Vagina (tissue), 2 donors: ENCODE measurements at regions not wholly inside any gene's neighbourhood (a gene's known extent, or its start where the extent isn't known, plus 50 kb on each side); places are given as distances from the start of the nearest gene placed in this dataset.

Experiments used
- POLR2A ChIP-seq, 2 donors: fragments of 450-650 bp; IDR thresholded peaks; one replicate each; pipeline ENCODE4 v1.6.1; 2017; ENCODE audit warnings: antibody characterized with exemption in 2 of 2, mild to moderate bottlenecking in 2 of 2, moderate library complexity in 2 of 2
- TF ChIP-seq, protein P1 (sequence below), 3 experiments: fragments of 450-650 bp in 2 of 3; fragments of 200-600 bp in 1 of 3; sonication (generic) in 1 of 3; IDR thresholded peaks; one replicate each; pipeline ENCODE4 v1.5.1; 2017 to 2019; ENCODE audit warnings: antibody characterized with exemption in 3 of 3, mild to moderate bottlenecking in 2 of 3, moderate library complexity in 2 of 3

DNA sequence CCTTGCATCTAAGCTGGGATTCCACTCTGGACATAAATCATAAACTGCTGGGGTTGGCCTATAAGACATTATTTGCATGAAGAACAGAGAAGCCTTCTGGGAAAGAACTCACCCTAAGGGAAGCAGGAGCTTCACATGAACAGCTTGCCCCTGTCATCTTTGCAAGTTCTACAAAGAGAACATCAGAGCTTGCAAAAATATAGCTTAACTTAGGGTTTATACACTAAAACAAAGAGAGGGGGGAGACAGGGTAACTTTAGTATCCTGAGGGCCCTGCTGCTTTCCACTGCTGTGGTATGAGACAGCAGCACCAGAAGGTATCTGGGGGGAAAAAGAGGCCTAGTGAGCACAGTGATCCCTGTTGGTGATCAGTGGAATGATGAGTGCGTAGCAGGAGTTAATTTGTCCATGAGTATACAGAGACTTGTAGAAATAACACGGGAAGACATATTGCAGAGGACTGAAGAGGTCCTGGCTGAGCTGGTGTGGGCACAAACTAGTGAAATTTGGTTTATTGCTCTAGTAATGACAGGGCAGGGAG lies 116.1 kb upstream of the TSC22D1 start:
- TF ChIP-seq, protein P1, sequence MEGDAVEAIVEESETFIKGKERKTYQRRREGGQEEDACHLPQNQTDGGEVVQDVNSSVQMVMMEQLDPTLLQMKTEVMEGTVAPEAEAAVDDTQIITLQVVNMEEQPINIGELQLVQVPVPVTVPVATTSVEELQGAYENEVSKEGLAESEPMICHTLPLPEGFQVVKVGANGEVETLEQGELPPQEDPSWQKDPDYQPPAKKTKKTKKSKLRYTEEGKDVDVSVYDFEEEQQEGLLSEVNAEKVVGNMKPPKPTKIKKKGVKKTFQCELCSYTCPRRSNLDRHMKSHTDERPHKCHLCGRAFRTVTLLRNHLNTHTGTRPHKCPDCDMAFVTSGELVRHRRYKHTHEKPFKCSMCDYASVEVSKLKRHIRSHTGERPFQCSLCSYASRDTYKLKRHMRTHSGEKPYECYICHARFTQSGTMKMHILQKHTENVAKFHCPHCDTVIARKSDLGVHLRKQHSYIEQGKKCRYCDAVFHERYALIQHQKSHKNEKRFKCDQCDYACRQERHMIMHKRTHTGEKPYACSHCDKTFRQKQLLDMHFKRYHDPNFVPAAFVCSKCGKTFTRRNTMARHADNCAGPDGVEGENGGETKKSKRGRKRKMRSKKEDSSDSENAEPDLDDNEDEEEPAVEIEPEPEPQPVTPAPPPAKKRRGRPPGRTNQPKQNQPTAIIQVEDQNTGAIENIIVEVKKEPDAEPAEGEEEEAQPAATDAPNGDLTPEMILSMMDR (IDR thresholded peaks at IDR 0.05): no peak
- TF ChIP-seq POLR2A (IDR thresholded peaks at IDR 0.05): no peak
